Dermis blood vessel endothelial cell (primary cell): ENCODE measurements at regions not wholly inside any gene's neighbourhood (a gene's known extent, or its start where the extent isn't known, plus 50 kb on each side); places are given as distances from the start of the nearest gene placed in this dataset.

Source experiments
- DNase-seq: peaks from one replicate; pipeline ENCODE4 v3.0.0; 2010

GRCh38 chr11:112596324-112596723, 335.7 kb upstream of the PLET1 start:
- no peak for DNase-seq

GRCh38 chr11:112597286-112597790, 336.7 kb upstream of the PLET1 start:
- no peak for DNase-seq

- DNase-seq: no peak
These were observed 338.6 kb upstream of the PLET1 start for GRCh38 chr11:112599265-112599664.

GRCh38 chr11:112599856-112600533, 339.3 kb upstream of the PLET1 start:
- DNase-seq: peak; percentile 41

- DNase-seq: no peak
These were observed 344.5 kb upstream of the PLET1 start for GRCh38 chr11:112605093-112605666.

- no peak for DNase-seq
These were observed 346.0 kb upstream of the PLET1 start for GRCh38 chr11:112606656-112607055.

- no peak for DNase-seq
These were observed 347.8 kb upstream of the PLET1 start for GRCh38 chr11:112608509-112608908.

- no peak for DNase-seq
These were observed 349.8 kb upstream of the PLET1 start for GRCh38 chr11:112610494-112610893.

- peak; percentile 72 for DNase-seq
These were observed 350.0 kb upstream of the NCAM1 start for GRCh38 chr11:112610996-112611750.

- DNase-seq: no peak
These were observed 349.4 kb upstream of the NCAM1 start for GRCh38 chr11:112611771-112612170.

GRCh38 chr11:112612250-112612849, 348.9 kb upstream of the NCAM1 start:
- no peak for DNase-seq

- DNase-seq: peak; percentile 68
These were observed 347.9 kb upstream of the NCAM1 start for GRCh38 chr11:112613051-112613972.

- no peak for DNase-seq
These were observed 346.6 kb upstream of the NCAM1 start for GRCh38 chr11:112614605-112615004.

GRCh38 chr11:112615238-112615637, 346.0 kb upstream of the NCAM1 start:
- DNase-seq: no peak

GRCh38 chr11:112615891-112616290, 345.3 kb upstream of the NCAM1 start:
- DNase-seq: no peak

- DNase-seq: no peak
These were observed 344.7 kb upstream of the NCAM1 start for GRCh38 chr11:112616327-112617097.

- no peak for DNase-seq
These were observed 344.2 kb upstream of the NCAM1 start for GRCh38 chr11:112617098-112617425.

GRCh38 chr11:112617977-112618826, 343.0 kb upstream of the NCAM1 start:
- DNase-seq: no peak

- DNase-seq: no peak
These were observed 342.1 kb upstream of the NCAM1 start for GRCh38 chr11:112619106-112619505.

- DNase-seq: no peak
These were observed 340.4 kb upstream of the NCAM1 start for GRCh38 chr11:112620621-112621394.
